B cell (primary cell): ENCODE measurements at regions not wholly inside any gene's neighbourhood (a gene's known extent, or its start where the extent isn't known, plus 50 kb on each side); places are given as distances from the start of the nearest gene placed in this dataset.

Experiments used
- CTCF ChIP-seq: fragments of 200-600 bp; IDR thresholded peaks from one replicate; pipeline ENCODE4 v1.8.0; 2022; ENCODE audit warnings: antibody characterized with exemption, mild to moderate bottlenecking
- EZH2 ChIP-seq: IDR thresholded peaks from 2 replicates; pipeline ENCODE4 v1.6.1; 2012; ENCODE audit warnings: borderline replicate concordance, low read depth, mild to moderate bottlenecking, moderate library complexity, low read length; ENCODE audit not compliant: insufficient read depth, poor library complexity, severe bottlenecking

- TF ChIP-seq CTCF (no peak), EZH2 (no peak)
Observed at GRCh38 chr2:15870565-15870964, 69.8 kb upstream of the MYCN start.
